ENCODE measurements at regions not wholly inside any gene's neighbourhood (a gene's known extent, or its start where the extent isn't known, plus 50 kb on each side); places are given as distances from the start of the nearest gene placed in this dataset.

- H4K91ac ChIP-seq (replicated peaks; ENCODE audit: insufficient read length, low read length) = no peak overlapping the region
- no peak overlapping the region for H3K9ac ChIP-seq (replicated peaks in 1 of 4; ENCODE audit: extremely low read depth in 1 of 4, low read depth in 3 of 4, low read length in 3 of 4)
- no peak overlapping the region for H2BK15ac ChIP-seq (ENCODE audit: low read length)
- H4K8ac ChIP-seq (ENCODE audit: extremely low read depth, insufficient read depth, low read length) = no peak overlapping the region
- no peaks in the 10 kb centered on the region for H3K4me1 ChIP-seq (replicated peaks in 1 of 4; ENCODE audit: control insufficient read depth in 3 of 4, insufficient read depth in 4 of 4, low read length in 3 of 4)
- FAIRE-seq = no peak
- no peak overlapping the region for H3K23ac ChIP-seq (ENCODE audit: insufficient read length)
- H3K14ac ChIP-seq (ENCODE audit: insufficient read length) = no peak overlapping the region
- peaks cover 2% of the 10 kb centered on the region; the same call in 1 of the 2 replicates for H3K23me2 ChIP-seq (ENCODE audit: low read depth, low read length)
- H4K20me1 ChIP-seq (replicated peaks in 1 of 2; ENCODE audit: control insufficient read depth in 1 of 2, insufficient read depth in 2 of 2, low read length in 2 of 2) = no peaks in the 10 kb centered on the region
- 91% methylated on average over 2 of the region's 2 CpGs; no CpG with 5 or more reads in 1 of the 2 experiments for WGBS, 2 experiments (ENCODE audit: extremely low coverage in 1 of 2, insufficient coverage in 1 of 2, insufficient read length in 1 of 2, insufficient replicate concordance in 2 of 2, low coverage in 1 of 2, low lambda C conversion rate in 2 of 2, missing lambda C conversion rate in 1 of 2)
- no peak overlapping the region for H2AK5ac ChIP-seq (ENCODE audit: low read depth, low read length)
- no peaks in the 10 kb centered on the region for H3K79me2 ChIP-seq (ENCODE audit: control insufficient read depth in 1 of 2, insufficient read depth in 2 of 2, low read length in 2 of 2)
- H2BK120ac ChIP-seq (replicated peaks; ENCODE audit: low read depth, low read length) = no peak overlapping the region
- CTCF ChIA-PET (ENCODE audit: partially characterized antibody) = interaction anchor here (0.7 to 1.6 kb wide), 2 partner anchors 453 to 660 kb away, joined by 3 read pairs; no protein-coding TSS in a partner anchor
- H2BK12ac ChIP-seq (ENCODE audit: low read depth, low read length) = no peak overlapping the region
- no peak overlapping the region for H3K4me3 ChIP-seq (ENCODE audit: extremely low read depth in 1 of 4, insufficient read depth in 2 of 4, low read depth in 3 of 4, low read length in 4 of 4)
- H3K27ac ChIP-seq (ENCODE audit: low read depth, low read length) = no peak overlapping the region
- POLR2A ChIA-PET (ENCODE audit: partially characterized antibody) = no interaction called here
- H4K5ac ChIP-seq (ENCODE audit: insufficient read length, low read depth, low read length) = no peak overlapping the region
- H3K27me3 ChIP-seq (replicated peaks in 1 of 4; ENCODE audit: control insufficient read depth in 3 of 4, extremely low read depth in 1 of 4, insufficient read depth in 3 of 4, low read length in 3 of 4) = no peaks in the 10 kb centered on the region
- no peaks in the 10 kb centered on the region for H3K36me3 ChIP-seq (ENCODE audit: control insufficient read depth in 2 of 4, insufficient read depth in 4 of 4, low read length in 3 of 4)
- no peak overlapping the region for H3K4ac ChIP-seq (replicated peaks; ENCODE audit: insufficient read length, low read depth, low read length)
- no peak overlapping the region for H2BK20ac ChIP-seq (ENCODE audit: low read length)
- no peaks in the 10 kb centered on the region for H3K79me1 ChIP-seq (ENCODE audit: low read depth, low read length)
- no peak overlapping the region for H2BK5ac ChIP-seq (ENCODE audit: low read depth, low read length)
- H3K56ac ChIP-seq (replicated peaks; ENCODE audit: insufficient read length, low read depth, low read length) = no peak overlapping the region
- no peak for DNase-seq (ENCODE audit: low read depth in 1 of 2, low spot score in 2 of 2)
- no peaks in the 10 kb centered on the region for H3K9me3 ChIP-seq (ENCODE audit: insufficient read depth in 2 of 2, low read depth in 1 of 2, low read length in 1 of 2)
- H3K4me2 ChIP-seq (ENCODE audit: insufficient read depth in 1 of 2, low read depth in 2 of 2, low read length in 2 of 2) = no peak overlapping the region
- no peak overlapping the region for H3K18ac ChIP-seq (ENCODE audit: extremely low read depth, low read length)
- no peak overlapping the region for H2AFZ ChIP-seq (ENCODE audit: low read length)
- TF ChIP-seq, protein P1, sequence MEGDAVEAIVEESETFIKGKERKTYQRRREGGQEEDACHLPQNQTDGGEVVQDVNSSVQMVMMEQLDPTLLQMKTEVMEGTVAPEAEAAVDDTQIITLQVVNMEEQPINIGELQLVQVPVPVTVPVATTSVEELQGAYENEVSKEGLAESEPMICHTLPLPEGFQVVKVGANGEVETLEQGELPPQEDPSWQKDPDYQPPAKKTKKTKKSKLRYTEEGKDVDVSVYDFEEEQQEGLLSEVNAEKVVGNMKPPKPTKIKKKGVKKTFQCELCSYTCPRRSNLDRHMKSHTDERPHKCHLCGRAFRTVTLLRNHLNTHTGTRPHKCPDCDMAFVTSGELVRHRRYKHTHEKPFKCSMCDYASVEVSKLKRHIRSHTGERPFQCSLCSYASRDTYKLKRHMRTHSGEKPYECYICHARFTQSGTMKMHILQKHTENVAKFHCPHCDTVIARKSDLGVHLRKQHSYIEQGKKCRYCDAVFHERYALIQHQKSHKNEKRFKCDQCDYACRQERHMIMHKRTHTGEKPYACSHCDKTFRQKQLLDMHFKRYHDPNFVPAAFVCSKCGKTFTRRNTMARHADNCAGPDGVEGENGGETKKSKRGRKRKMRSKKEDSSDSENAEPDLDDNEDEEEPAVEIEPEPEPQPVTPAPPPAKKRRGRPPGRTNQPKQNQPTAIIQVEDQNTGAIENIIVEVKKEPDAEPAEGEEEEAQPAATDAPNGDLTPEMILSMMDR (IDR thresholded peaks at IDR 0.05; ENCODE audit: control extremely low read depth in 1 of 3, insufficient read depth in 1 of 3, low read depth in 1 of 3, low read length in 3 of 3) = no peak
- TF ChIP-seq KDM1A (IDR thresholded peaks at IDR 0.05; ENCODE audit: borderline replicate concordance, low read length) (no peak), NANOG (IDR thresholded peaks at IDR 0.05; ENCODE audit: insufficient read depth, low read depth, low read length, poor library complexity, severe bottlenecking) (no peak), SIX5 (IDR thresholded peaks at IDR 0.05; ENCODE audit: low read depth, low read length) (no peak), TEAD4 (IDR thresholded peaks at IDR 0.05; ENCODE audit: low read depth, low read length) (no peak), EP300 (IDR thresholded peaks at IDR 0.05; ENCODE audit: borderline replicate concordance in 1 of 2, low read depth in 2 of 2, low read length in 2 of 2) (no peak), CHD2 (IDR thresholded peaks at IDR 0.05; ENCODE audit: low read length) (no peak), SAP30 (IDR thresholded peaks at IDR 0.05; ENCODE audit: insufficient read depth, insufficient replicate concordance, low read length) (no peak), CREB1 (IDR thresholded peaks at IDR 0.05) (no peak), TBP (IDR thresholded peaks at IDR 0.05; ENCODE audit: low read depth, low read length) (no peak), KDM4A (IDR thresholded peaks at IDR 0.05; ENCODE audit: low read depth, low read length, severe bottlenecking) (no peak), PHF8 (conservative IDR thresholded peaks at IDR 0.05; ENCODE audit: low read depth, low read length) (no peak)
Measured at GRCh38 chr5:58341476-58341875, 118.4 kb downstream of the PLK2 start.

All from H1 (cell line).